Breast epithelium (tissue), 3 donors: ENCODE measurements at regions not wholly inside any gene's neighbourhood (a gene's known extent, or its start where the extent isn't known, plus 50 kb on each side); places are given as distances from the start of the nearest gene placed in this dataset.

Source experiments
- POLR2A ChIP-seq: fragments of 450-650 bp; IDR thresholded peaks from one replicate; pipeline ENCODE4 v1.6.1; 2016; ENCODE audit warnings: antibody characterized with exemption, mild to moderate bottlenecking, moderate library complexity
- POLR2AphosphoS5 ChIP-seq, 3 donors: sonication (generic); formaldehyde crosslinking; IDR thresholded peaks; one replicate each; pipeline ENCODE4 v1.6.1; 2017; ENCODE audit warnings: antibody characterized with exemption in 3 of 3
- TF ChIP-seq, protein P1 (sequence below), 3 donors: fragments of 450-650 bp; IDR thresholded peaks; one replicate each; pipeline ENCODE4 v1.5.1; 2016 to 2017; ENCODE audit warnings: antibody characterized with exemption in 3 of 3, mild to moderate bottlenecking in 3 of 3, moderate library complexity in 3 of 3

DNA sequence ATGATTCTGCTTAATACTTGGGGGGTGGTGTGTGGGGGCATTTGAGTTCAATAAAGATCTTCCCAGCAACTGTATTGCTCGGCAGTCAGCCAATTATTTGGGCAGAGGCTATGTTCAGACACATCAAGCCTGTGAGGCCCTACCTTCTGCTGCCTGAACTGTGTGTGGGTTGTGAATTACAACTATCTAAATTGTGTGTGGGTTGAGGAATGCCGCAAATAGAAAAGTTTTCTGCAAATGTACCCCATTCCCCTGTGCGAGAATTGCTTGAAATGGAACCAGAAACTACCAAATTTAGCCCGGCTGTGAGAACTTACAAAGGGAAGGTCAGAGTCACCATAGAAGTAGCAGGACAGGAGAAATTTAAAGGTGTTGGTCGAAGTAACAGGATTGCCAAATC is 360.0 kb upstream of the PIK3R1 start:
- TF ChIP-seq, protein P1, sequence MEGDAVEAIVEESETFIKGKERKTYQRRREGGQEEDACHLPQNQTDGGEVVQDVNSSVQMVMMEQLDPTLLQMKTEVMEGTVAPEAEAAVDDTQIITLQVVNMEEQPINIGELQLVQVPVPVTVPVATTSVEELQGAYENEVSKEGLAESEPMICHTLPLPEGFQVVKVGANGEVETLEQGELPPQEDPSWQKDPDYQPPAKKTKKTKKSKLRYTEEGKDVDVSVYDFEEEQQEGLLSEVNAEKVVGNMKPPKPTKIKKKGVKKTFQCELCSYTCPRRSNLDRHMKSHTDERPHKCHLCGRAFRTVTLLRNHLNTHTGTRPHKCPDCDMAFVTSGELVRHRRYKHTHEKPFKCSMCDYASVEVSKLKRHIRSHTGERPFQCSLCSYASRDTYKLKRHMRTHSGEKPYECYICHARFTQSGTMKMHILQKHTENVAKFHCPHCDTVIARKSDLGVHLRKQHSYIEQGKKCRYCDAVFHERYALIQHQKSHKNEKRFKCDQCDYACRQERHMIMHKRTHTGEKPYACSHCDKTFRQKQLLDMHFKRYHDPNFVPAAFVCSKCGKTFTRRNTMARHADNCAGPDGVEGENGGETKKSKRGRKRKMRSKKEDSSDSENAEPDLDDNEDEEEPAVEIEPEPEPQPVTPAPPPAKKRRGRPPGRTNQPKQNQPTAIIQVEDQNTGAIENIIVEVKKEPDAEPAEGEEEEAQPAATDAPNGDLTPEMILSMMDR (IDR thresholded peaks at IDR 0.05): no peak
- TF ChIP-seq POLR2AphosphoS5 (IDR thresholded peaks at IDR 0.05): no peak
- TF ChIP-seq POLR2A: no peak
